GM18519 (cell line): ENCODE measurements at regions not wholly inside any gene's neighbourhood (a gene's known extent, or its start where the extent isn't known, plus 50 kb on each side); places are given as distances from the start of the nearest gene placed in this dataset.
"Not testable (repeated sequence)": the region's sequence is repeated elsewhere in the genome, so short reads cannot be mapped to it uniquely, and the experiment has no call there.

Experiments
- ATAC-seq: cut with Tn5 transposase; IDR thresholded peaks from one replicate; pipeline ENCODE4 v1.9.1; 2021; ENCODE audit warnings: mild to moderate bottlenecking, moderate library complexity; ENCODE audit not compliant: unreplicated experiment, low FRiP score

DNA sequence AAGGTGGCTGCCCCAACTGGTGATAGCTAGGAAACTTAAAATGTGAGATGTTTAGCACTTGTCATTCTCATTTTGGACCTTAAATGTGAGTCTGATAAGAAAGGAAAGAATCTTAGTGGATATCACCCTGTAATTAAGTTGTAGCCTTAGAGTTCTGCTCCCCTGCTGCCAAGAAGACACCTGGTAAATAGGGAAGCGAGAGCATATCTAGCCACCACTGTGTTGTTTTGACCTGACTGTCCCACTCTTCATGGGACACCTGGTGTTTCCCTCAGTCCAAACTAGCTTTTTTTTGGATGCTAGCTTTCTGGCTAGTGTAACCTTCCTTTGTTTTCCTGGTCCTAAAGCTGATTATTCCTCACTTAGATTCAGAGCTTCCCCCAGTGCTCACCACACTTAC is 357.6 kb downstream of the RAD51AP2 start:
- peak; percentile 90 for ATAC-seq

- ATAC-seq, result no peak
Measured at GRCh38 chr2:17156086-17156485, 362.2 kb downstream of the RAD51AP2 start.

DNA sequence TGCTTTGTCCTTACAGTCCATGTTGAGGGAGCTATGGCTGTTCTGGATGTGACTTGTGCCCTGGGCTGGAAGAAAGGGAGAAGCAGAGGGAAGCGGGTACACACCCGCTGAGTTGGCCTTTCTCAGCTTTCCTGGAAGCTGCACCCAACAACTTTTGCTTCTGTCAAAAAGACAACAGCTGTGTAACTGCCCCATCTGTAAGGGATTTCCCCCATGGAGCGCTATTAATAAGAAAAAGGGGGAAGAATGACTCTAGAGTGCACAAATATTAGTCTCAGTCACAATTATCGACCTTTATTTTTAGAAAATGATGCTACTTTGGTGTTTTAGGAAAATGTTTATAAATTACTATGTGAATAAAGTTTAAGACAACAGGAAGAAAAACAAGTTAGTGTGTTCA is 368.3 kb downstream of the RAD51AP2 start:
- no peak for ATAC-seq

DNA sequence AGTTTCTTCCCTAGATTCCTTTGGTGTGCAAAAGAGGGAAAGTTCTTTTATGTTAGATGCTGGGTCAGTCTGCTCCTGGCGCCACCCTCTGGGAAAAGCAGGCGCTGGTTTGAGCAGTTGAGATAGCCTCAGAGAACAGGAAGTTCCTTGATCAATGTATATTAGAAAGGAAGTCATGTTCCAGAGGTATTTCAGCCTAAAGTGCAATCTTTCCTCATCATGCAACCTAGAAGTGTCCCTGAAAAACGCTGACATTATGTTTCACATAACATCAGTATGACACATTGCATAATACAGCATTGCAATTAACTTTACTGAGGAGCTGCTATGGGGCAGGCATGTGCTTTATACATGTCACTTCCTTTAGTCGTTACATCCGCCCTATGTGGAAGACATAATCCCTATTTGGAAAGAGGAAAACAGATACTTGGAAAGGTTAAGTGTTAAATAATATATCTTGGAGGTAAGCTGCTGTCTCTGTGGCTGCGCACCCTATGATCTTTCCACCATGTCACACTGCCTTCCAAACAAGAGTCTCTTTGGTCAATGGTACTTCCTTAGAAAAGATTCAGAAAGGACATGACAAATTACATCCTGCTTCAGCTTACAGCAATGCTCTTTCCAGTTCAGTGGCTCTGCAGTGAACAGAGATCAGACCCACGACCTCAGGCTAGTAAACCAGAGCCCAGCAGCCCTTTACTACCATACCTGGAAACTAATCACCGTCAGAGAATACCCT is 369.7 kb downstream of the RAD51AP2 start:
- ATAC-seq, result no peak

DNA sequence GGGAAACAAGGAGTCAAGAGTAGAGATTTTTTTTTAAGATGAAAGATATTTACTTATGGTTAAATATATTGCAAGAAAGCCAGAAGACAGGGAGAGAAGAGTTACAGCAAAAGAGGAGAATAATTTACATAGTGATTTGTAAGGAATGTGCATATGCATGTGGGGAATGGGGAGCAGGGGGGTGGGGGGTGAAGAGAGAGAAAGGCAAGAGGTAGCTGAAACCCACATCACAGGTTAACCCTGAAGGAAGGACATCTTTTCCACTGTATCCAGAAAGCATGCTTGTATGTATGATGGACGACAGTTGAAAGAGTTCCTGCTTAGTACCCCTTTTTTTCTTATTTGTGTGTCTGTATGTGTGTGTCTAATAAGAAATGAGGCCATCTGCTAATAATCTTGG is 371.9 kb downstream of the RAD51AP2 start:
- ATAC-seq, result no peak

GRCh38 chr2:17136877-17137276 is 381.4 kb downstream of the RAD51AP2 start:
- ATAC-seq, result no peak

DNA sequence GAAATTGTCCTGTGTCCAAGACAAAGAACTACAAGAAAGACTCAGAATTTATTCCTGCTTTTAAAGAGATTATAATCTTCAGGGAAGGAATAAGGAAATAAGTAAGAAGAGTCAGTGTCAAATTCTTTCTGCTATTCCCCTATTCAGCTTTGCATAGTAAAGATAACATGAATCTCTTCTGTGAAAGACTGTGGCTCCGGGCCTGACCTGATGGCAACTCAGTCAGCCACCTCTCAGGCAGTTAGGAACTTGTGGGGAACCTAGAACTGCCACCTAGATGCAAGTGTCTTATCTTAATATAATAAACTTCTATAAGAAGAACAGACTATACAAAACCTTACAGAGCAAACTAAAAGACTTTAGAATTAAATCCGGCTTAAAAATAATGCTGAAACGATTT is 382.0 kb downstream of the RAD51AP2 start:
- no peak for ATAC-seq

DNA sequence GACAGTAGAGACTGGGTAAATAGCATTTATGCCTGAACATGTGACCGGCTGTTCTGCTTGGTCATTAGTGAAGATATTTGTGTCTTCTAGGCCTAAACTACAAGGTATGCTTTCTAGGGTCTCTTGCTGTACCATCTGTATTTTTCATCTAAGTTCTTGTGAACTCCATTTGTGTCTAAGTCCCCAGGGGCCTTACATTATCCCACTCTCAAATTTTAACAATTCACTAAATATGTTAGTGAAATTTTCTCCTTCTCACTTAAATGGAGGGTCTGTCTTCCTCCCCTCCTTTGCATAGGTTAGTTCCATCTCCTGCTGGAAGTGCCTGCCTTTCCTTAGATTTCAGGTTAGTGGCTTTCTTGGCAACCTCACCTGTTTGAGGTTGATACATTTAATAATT is 382.6 kb downstream of the RAD51AP2 start:
- ATAC-seq, result no peak

GRCh38 chr2:17133052-17133671 is 385.1 kb downstream of the RAD51AP2 start:
- ATAC-seq, result no peak

- not testable (repeated sequence) for ATAC-seq
Measured at GRCh38 chr2:17130627-17131026, 387.6 kb downstream of the RAD51AP2 start.

DNA sequence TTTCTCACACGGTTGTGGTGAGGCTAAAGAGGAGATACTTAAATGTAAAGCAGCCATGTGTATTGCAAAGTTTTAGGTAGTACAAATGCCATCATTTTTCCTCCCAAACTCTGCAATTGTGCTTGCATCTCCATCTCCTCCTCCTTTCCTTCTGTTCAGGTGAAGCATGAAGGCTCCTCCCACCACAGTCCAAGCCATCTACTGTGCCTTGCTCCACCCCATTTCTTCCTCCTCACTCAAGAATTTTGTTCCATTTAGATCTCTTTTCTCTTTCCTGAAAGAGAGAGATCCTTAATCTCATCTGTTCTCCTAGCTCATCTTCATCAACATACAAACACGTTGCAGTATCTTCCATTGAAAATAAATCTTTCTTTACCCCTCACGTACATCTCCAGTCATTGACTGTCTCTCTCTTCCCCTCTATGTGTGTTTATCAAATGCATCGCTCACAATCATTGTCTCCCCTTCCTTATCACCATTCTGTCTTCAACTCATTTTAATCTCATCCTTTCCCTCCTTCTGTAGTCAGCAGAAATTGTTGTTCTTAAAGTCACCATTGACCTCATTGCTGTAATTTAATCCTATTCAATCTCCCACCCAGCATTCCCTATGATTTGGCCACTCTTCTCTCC is 392.1 kb downstream of the RAD51AP2 start:
- no peak for ATAC-seq

DNA sequence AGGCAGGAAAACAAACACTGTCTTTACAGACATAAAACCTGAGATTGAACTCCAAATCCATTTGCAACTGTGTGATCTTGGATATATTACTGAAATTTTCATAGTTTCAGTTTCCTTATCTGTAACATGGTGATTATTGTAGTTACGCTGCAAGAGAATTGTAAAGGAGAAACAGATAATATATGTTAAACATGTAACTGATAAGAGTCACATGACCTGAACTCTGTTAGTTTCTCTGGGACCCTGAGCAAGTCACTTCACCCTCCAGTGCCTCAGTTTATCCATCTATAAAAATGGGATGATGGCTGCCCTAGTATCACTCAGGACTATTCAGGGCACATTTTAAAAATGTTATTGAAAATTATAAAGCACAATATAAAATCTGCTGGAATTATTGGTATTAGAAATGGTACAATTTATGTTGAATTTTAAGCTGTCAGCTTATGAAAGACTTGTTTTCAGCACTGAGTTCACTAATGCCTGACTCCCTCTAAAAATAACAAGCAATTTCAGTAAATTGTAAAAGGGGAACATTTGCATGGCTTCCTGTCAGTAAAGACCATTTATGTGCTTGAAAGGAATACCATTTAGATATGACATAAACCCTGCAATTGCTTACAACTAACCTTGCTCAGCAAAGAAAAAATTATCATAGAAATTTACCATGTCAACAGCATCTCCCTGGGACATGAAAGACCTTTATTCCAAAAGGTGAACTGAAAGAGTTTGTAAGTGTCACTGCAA is 393.5 kb downstream of the RAD51AP2 start:
- ATAC-seq, result no peak

DNA sequence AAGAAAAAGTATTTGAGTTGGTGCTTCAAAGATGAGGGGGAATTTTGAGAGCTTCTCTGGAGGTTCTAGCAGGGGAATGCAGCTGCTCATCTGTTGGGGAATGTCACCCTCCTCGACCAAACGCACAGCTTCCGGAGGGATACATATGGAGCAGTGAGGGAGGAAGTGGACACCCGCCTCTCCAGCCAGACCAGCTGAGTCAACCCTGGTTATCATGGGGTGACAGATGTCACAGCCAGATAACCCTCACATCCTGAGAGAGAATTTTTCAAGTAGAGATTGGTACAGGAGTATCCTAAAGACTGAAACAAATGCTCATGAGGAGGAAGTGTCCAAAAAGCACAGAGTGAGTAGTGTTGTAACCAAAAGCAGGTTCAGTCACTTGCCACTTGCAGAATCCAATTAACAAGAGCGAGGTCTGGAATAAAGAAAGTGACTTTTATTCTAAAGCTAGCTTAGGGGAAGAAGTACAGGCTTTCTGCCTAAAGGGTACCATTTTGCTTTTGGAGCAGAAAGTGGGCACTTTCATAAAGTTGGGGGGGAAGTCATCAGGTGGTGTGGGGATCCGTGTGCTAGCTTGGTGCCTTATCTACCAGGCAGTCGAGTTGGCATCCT is 395.2 kb downstream of the RAD51AP2 start:
- no peak for ATAC-seq

GRCh38 chr2:17115466-17115865 is 402.8 kb downstream of the RAD51AP2 start:
- ATAC-seq, result no peak

DNA sequence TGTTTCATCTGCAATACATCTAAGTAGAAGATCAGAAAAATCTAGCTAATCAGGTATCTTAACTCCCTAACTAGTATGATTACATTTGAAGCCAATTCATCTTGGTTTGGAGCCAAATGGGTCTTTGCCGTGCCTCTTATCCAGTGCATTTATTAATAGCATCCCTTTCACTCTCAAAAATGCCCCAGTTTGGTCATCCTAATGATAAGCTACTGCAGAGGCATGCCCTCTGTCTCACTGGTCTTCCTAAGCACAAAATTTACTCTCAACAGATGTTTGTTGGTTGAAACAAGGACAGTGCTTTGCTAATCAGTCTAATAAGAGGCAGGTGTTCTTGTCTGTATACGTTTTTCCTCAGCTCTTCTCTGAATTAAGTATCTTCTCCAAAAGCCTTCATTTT is 403.2 kb downstream of the RAD51AP2 start:
- ATAC-seq, result no peak

GRCh38 chr2:17107871-17108270 is 410.4 kb downstream of the RAD51AP2 start:
- no peak for ATAC-seq

DNA sequence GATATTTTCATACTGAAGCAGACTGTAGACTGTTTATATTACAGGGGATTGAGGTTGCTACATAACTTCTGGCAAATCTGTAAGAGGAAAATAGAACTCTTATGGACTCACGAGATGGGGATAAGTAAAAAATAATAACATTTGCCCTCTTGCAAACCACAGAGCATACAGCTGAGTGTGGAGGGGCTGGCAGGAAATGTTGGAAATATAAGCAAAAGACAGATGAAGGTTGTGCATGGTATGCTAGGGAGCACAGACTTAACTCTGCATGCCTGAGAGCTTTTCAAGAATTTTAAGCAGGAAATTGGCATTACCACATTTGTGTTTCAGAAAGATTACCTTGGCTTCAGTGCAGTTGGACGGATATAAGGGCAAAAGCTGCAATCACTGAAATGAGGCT is 411.1 kb downstream of the RAD51AP2 start:
- no peak for ATAC-seq

DNA sequence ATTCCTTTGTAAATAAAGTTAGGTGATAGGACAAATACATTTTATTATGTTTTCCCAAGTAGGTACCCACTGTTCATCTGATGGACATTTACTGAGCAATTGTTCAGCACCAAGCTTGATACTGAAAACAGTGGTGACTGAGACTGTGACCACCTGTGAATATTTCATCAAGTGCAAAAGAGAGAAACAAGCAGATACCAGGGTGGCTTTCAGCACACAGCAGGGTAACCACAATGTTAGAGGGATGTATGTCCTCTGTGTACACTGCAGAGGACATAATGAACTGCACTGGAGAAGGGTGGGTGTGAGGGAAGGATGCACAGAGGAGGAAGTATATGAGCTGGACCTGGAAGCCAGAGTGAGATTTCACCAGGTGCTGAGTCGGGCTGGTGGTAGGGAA is 411.8 kb downstream of the RAD51AP2 start:
- no peak for ATAC-seq

GRCh38 chr2:17104454-17104853 is 413.8 kb downstream of the RAD51AP2 start:
- peak; percentile 73 for ATAC-seq

GRCh38 chr2:17101596-17101995 is 416.6 kb downstream of the RAD51AP2 start:
- ATAC-seq, result no peak

GRCh38 chr2:17101091-17101490 is 417.1 kb downstream of the RAD51AP2 start:
- ATAC-seq, result no peak
